ENCODE measurements at regions not wholly inside any gene's neighbourhood (a gene's known extent, or its start where the extent isn't known, plus 50 kb on each side); places are given as distances from the start of the nearest gene placed in this dataset.
A peak's percentile ranks its signal among the peaks of the same experiment; 100 is the strongest.

- H2BK15ac ChIP-seq (ENCODE audit: low read length): no peak overlapping the region
- no peak overlapping the region for H3K4ac ChIP-seq (replicated peaks; ENCODE audit: insufficient read length, low read depth, low read length)
- H3K18ac ChIP-seq (ENCODE audit: extremely low read depth, low read length): no peak overlapping the region
- H3K14ac ChIP-seq (ENCODE audit: insufficient read length): no peak overlapping the region
- H4K20me1 ChIP-seq (replicated peaks in 1 of 2; ENCODE audit: control insufficient read depth in 1 of 2, insufficient read depth in 2 of 2, low read length in 2 of 2): no peaks in the 10 kb centered on the region
- no peak overlapping the region for H4K91ac ChIP-seq (replicated peaks; ENCODE audit: insufficient read length, low read length)
- H3K23me2 ChIP-seq (ENCODE audit: low read depth, low read length): no peaks in the 10 kb centered on the region
- no peaks in the 10 kb centered on the region for H3K27me3 ChIP-seq (replicated peaks in 1 of 4; ENCODE audit: control insufficient read depth in 3 of 4, extremely low read depth in 1 of 4, insufficient read depth in 3 of 4, low read length in 3 of 4)
- no peak overlapping the region for H2BK5ac ChIP-seq (ENCODE audit: low read depth, low read length)
- H3K36me3 ChIP-seq (ENCODE audit: control insufficient read depth in 2 of 4, insufficient read depth in 4 of 4, low read length in 3 of 4): no peaks in the 10 kb centered on the region
- H3K79me1 ChIP-seq (ENCODE audit: low read depth, low read length): no peaks in the 10 kb centered on the region
- H3K56ac ChIP-seq (replicated peaks; ENCODE audit: insufficient read length, low read depth, low read length): no peak overlapping the region
- POLR2A ChIA-PET (ENCODE audit: partially characterized antibody): no interaction called here
- no peak overlapping the region for H2BK120ac ChIP-seq (replicated peaks; ENCODE audit: low read depth, low read length)
- FAIRE-seq (no peak), DNase-seq (ENCODE audit: low read depth in 1 of 2, low spot score in 2 of 2) (no peak)
- H4K5ac ChIP-seq (ENCODE audit: insufficient read length, low read depth, low read length): no peak overlapping the region
- H3K4me1 ChIP-seq (replicated peaks in 1 of 4; ENCODE audit: control insufficient read depth in 3 of 4, insufficient read depth in 4 of 4, low read length in 3 of 4): no peaks in the 10 kb centered on the region
- CTCF ChIA-PET (ENCODE audit: partially characterized antibody): interaction anchor here (1.3 kb wide), 1 partner anchor 241 kb away, joined by 3 read pairs; no protein-coding TSS in a partner anchor
- no peak overlapping the region for H4K8ac ChIP-seq (ENCODE audit: extremely low read depth, insufficient read depth, low read length)
- no peak overlapping the region for H3K23ac ChIP-seq (ENCODE audit: insufficient read length)
- H3K4me3 ChIP-seq (ENCODE audit: extremely low read depth in 1 of 4, insufficient read depth in 2 of 4, low read depth in 3 of 4, low read length in 4 of 4): no peak overlapping the region
- H3K4me2 ChIP-seq (ENCODE audit: insufficient read depth in 1 of 2, low read depth in 2 of 2, low read length in 2 of 2): no peak overlapping the region
- 92% methylated on average over 5 of the region's 5 CpGs; no CpG with 5 or more reads in 1 of the 2 experiments for WGBS, 2 experiments (ENCODE audit: extremely low coverage in 1 of 2, insufficient coverage in 1 of 2, insufficient read length in 1 of 2, insufficient replicate concordance in 2 of 2, low coverage in 1 of 2, low lambda C conversion rate in 2 of 2, missing lambda C conversion rate in 1 of 2)
- no peak overlapping the region for H2BK12ac ChIP-seq (ENCODE audit: low read depth, low read length)
- no peaks in the 10 kb centered on the region for H3K9me3 ChIP-seq (ENCODE audit: insufficient read depth in 2 of 2, low read depth in 1 of 2, low read length in 1 of 2)
- H2AFZ ChIP-seq (ENCODE audit: low read length): no peak overlapping the region
- no peak overlapping the region for H3K27ac ChIP-seq (ENCODE audit: low read depth, low read length)
- no peak overlapping the region for H2AK5ac ChIP-seq (ENCODE audit: low read depth, low read length)
- H3K9ac ChIP-seq (replicated peaks in 1 of 4; ENCODE audit: extremely low read depth in 1 of 4, low read depth in 3 of 4, low read length in 3 of 4): no peak overlapping the region
- no peak overlapping the region for H2BK20ac ChIP-seq (ENCODE audit: low read length)
- H3K79me2 ChIP-seq (ENCODE audit: control insufficient read depth in 1 of 2, insufficient read depth in 2 of 2, low read length in 2 of 2): no peaks in the 10 kb centered on the region
- TF ChIP-seq RAD21 (IDR thresholded peaks at IDR 0.05 in 1 of 2, conservative IDR thresholded peaks at IDR 0.05 in 1 of 2; ENCODE audit: low read depth in 2 of 2, low read length in 2 of 2): peak; percentile 25 to 46
- TF ChIP-seq TAF1 (IDR thresholded peaks at IDR 0.05; ENCODE audit: low read depth, low read length): no peak
- TF ChIP-seq POU5F1 (IDR thresholded peaks at IDR 0.05; ENCODE audit: low read depth, low read length): no peak
- TF ChIP-seq, protein P1, sequence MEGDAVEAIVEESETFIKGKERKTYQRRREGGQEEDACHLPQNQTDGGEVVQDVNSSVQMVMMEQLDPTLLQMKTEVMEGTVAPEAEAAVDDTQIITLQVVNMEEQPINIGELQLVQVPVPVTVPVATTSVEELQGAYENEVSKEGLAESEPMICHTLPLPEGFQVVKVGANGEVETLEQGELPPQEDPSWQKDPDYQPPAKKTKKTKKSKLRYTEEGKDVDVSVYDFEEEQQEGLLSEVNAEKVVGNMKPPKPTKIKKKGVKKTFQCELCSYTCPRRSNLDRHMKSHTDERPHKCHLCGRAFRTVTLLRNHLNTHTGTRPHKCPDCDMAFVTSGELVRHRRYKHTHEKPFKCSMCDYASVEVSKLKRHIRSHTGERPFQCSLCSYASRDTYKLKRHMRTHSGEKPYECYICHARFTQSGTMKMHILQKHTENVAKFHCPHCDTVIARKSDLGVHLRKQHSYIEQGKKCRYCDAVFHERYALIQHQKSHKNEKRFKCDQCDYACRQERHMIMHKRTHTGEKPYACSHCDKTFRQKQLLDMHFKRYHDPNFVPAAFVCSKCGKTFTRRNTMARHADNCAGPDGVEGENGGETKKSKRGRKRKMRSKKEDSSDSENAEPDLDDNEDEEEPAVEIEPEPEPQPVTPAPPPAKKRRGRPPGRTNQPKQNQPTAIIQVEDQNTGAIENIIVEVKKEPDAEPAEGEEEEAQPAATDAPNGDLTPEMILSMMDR (IDR thresholded peaks at IDR 0.05; ENCODE audit: control extremely low read depth in 1 of 3, insufficient read depth in 1 of 3, low read depth in 1 of 3, low read length in 3 of 3): peak in 1 of 3 experiments; percentile 22; a peak in 1 of 4 replicates
- no peak for TF ChIP-seq EZH2 (IDR thresholded peaks at IDR 0.05; ENCODE audit: low read depth, low read length, severe bottlenecking)
- TF ChIP-seq FOSL1 (IDR thresholded peaks at IDR 0.05; ENCODE audit: insufficient read depth, low read depth, low read length): no peak
- TF ChIP-seq SIN3A (conservative IDR thresholded peaks at IDR 0.05 in 1 of 2, IDR thresholded peaks at IDR 0.05 in 1 of 2; ENCODE audit: low read depth in 1 of 2, low read length in 2 of 2): no peak
- no peak for TF ChIP-seq JUND (IDR thresholded peaks at IDR 0.05; ENCODE audit: low read length)
- TF ChIP-seq GABPA (IDR thresholded peaks at IDR 0.05; ENCODE audit: borderline replicate concordance, insufficient read depth, low read length): no peak
Observed at GRCh38 chr15:46786590-46787285, 930.6 kb upstream of the SEMA6D start.

All from H1 (cell line).